Type B pancreatic cell (in vitro differentiated cells): ENCODE measurements at regions not wholly inside any gene's neighbourhood (a gene's known extent, or its start where the extent isn't known, plus 50 kb on each side); places are given as distances from the start of the nearest gene placed in this dataset.

Source experiments
- DNase-seq: peaks from one replicate; pipeline ENCODE4 v3.0.0; 2021; ENCODE audit warnings: mixed read lengths; ENCODE audit not compliant: unreplicated experiment; ENCODE audit errors: extremely low spot score
- H3K27ac Mint-ChIP-seq: 2 replicates; pipeline ENCODE4 v1.8.0; 2021; ENCODE audit warnings: mild to moderate bottlenecking, mixed read lengths
- H3K27me3 Mint-ChIP-seq: 2 replicates; pipeline ENCODE4 v1.8.0; 2021; ENCODE audit warnings: mixed read lengths
- H3K36me3 Mint-ChIP-seq: 2 replicates; pipeline ENCODE4 v1.8.0; 2021; ENCODE audit warnings: mixed read lengths
- H3K4me1 Mint-ChIP-seq: one replicate; pipeline ENCODE4 v1.8.0; 2021; ENCODE audit warnings: mixed read lengths; ENCODE audit not compliant: unreplicated experiment
- H3K4me3 Mint-ChIP-seq: 2 replicates; pipeline ENCODE4 v1.8.0; 2021; ENCODE audit warnings: mild to moderate bottlenecking, mixed read lengths
- H3K9me3 Mint-ChIP-seq: 2 replicates; pipeline ENCODE4 v1.8.0; 2021; ENCODE audit warnings: mixed read lengths
- CTCF ChIP-seq: fragments of 200-600 bp; sonication (generic); conservative IDR thresholded peaks from 2 replicates; pipeline ENCODE4 v1.5.0; 2021; ENCODE audit warnings: antibody characterized with exemption, mild to moderate bottlenecking

GRCh38 chr2:235390816-235391194 is 103.0 kb upstream of the AGAP1 start:
- H3K36me3 Mint-ChIP-seq = no peaks in the 10 kb centered on the region
- no peak overlapping the region for H3K4me3 Mint-ChIP-seq
- H3K4me1 Mint-ChIP-seq = no peaks in the 10 kb centered on the region
- no peaks in the 10 kb centered on the region for H3K27me3 Mint-ChIP-seq
- no peak for DNase-seq
- H3K27ac Mint-ChIP-seq = no peak overlapping the region
- TF ChIP-seq CTCF = no peak
- H3K9me3 Mint-ChIP-seq = peaks cover 7% of the 10 kb centered on the region

DNA sequence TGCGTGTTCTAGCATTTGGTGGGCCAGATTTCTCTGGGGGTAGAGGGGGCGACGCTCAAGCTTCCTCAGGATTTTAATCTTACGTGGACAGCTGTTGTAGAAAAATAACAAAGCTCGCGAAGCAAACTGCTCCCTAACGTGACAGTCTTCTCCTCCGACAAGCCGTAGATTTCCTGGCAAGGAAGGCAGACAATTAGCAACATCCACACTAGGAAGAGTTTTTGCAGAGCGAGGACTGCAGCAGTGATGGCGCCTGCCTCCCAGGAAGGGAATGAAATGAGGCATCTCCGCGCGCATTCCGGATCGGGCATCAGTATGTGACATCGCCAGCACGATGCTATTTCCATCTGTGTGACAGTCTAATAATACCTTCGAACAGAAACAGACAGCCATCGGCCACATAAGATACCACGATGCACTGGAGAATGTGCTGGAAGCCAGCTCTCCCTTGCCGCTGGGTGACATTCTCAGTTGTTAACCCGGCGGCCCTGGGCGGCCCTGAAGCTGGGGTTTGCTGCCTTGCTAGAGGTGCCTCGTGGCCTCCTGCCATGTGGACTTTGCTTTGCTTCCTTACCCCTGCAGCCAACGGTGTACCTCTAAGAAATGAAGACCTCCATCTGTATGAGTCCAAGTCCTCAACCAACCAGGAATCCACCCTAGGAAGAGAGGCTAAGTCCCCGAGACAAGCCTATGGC is 101.8 kb upstream of the AGAP1 start:
- Mint-ChIP-seq H3K27me3 (no peaks in the 10 kb centered on the region), H3K27ac (no peak overlapping the region), H3K36me3 (no peaks in the 10 kb centered on the region), H3K4me1 (no peaks in the 10 kb centered on the region), H3K9me3 (peaks cover 7% of the 10 kb centered on the region), H3K4me3 (no peak overlapping the region)
- no peak for TF ChIP-seq CTCF
- DNase-seq = no peak

DNA sequence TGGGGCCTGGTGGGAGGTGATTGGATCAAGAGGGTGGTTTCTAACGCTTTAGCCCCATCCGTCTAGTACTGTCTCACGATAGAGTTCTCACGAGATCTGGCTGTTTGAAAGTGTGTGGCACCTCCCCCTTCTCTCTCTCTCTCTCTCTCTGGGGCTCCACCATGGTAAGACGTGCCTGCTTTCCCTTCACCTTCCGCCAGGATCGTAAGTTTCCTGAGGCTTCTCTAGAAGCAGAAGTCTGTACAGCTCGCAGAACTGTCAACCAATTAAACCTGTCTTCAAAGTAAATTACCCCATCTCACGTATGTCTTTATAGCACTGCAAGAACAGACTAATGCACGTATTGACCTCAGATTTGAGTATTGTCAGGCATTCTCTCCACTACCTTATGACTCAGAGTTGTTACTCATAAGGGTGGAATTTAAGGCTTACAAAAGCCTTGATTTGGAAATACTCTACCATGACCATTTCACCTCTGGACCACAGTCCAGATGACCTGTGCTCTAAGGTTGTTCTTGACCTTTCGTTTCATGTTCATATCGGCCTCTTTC is 99.5 kb upstream of the AGAP1 start:
- no peaks in the 10 kb centered on the region for H3K27me3 Mint-ChIP-seq
- H3K9me3 Mint-ChIP-seq = peaks cover 7% of the 10 kb centered on the region
- no peak for TF ChIP-seq CTCF
- no peak overlapping the region for H3K4me3 Mint-ChIP-seq
- H3K4me1 Mint-ChIP-seq = no peaks in the 10 kb centered on the region
- no peak overlapping the region for H3K27ac Mint-ChIP-seq
- DNase-seq = no peak
- no peaks in the 10 kb centered on the region for H3K36me3 Mint-ChIP-seq

- no peak overlapping the region for H3K4me3 Mint-ChIP-seq
- H3K9me3 Mint-ChIP-seq = peaks cover 11% of the 10 kb centered on the region
- H3K36me3 Mint-ChIP-seq = no peaks in the 10 kb centered on the region
- no peak overlapping the region for H3K27ac Mint-ChIP-seq
- TF ChIP-seq CTCF = no peak
- no peaks in the 10 kb centered on the region for H3K4me1 Mint-ChIP-seq
- no peak for DNase-seq
- no peaks in the 10 kb centered on the region for H3K27me3 Mint-ChIP-seq
Observed at GRCh38 chr2:235396071-235396846, 97.6 kb upstream of the AGAP1 start.

GRCh38 chr2:235398321-235398720 is 95.5 kb upstream of the AGAP1 start:
- peaks cover 7% of the 10 kb centered on the region for H3K4me1 Mint-ChIP-seq
- H3K9me3 Mint-ChIP-seq = peaks cover 11% of the 10 kb centered on the region
- DNase-seq = no peak
- no peaks in the 10 kb centered on the region for H3K27me3 Mint-ChIP-seq
- H3K4me3 Mint-ChIP-seq = no peak overlapping the region
- H3K36me3 Mint-ChIP-seq = peaks cover 3% of the 10 kb centered on the region
- no peak overlapping the region for H3K27ac Mint-ChIP-seq
- no peak for TF ChIP-seq CTCF
